Activated naive CD4-positive, alpha-beta T cell treated with anti-CD3 and anti-CD28 coated beads, Interleukin-2, amount 10 ng/mL, durations not matched to agents 7 days and 5 days (primary cell): ENCODE measurements at regions not wholly inside any gene's neighbourhood (a gene's known extent, or its start where the extent isn't known, plus 50 kb on each side); places are given as distances from the start of the nearest gene placed in this dataset.

Experiments
- CTCF ChIA-PET: fragments of 350-600 bp; sonication (Branson Sonifier 250); formaldehyde crosslinking; loops from one replicate; lab custom pipeline; 2021; ENCODE audit warnings: antibody characterized with exemption; lab: Charles Lee
- DNase-seq: peaks from one replicate; pipeline ENCODE4 v3.0.0-alpha.2; 2020
- H3K27ac Mint-ChIP-seq: one replicate; pipeline ENCODE4 v1.8.0; 2021; ENCODE audit warnings: mild to moderate bottlenecking, moderate library complexity, mixed read lengths
- H3K27me3 Mint-ChIP-seq: one replicate; pipeline ENCODE4 v1.8.0; 2021; ENCODE audit warnings: mild to moderate bottlenecking, mixed read lengths
- H3K36me3 Mint-ChIP-seq: one replicate; pipeline ENCODE4 v1.8.0; 2021; ENCODE audit warnings: mixed read lengths
- H3K4me1 Mint-ChIP-seq: one replicate; pipeline ENCODE4 v1.8.0; 2021; ENCODE audit warnings: mixed read lengths
- H3K4me3 Mint-ChIP-seq: one replicate; pipeline ENCODE4 v1.8.0; 2021; ENCODE audit warnings: mild to moderate bottlenecking, moderate library complexity, mixed read lengths
- H3K9me3 Mint-ChIP-seq: one replicate; pipeline ENCODE4 v1.8.0; 2021; ENCODE audit warnings: mixed read lengths

DNA sequence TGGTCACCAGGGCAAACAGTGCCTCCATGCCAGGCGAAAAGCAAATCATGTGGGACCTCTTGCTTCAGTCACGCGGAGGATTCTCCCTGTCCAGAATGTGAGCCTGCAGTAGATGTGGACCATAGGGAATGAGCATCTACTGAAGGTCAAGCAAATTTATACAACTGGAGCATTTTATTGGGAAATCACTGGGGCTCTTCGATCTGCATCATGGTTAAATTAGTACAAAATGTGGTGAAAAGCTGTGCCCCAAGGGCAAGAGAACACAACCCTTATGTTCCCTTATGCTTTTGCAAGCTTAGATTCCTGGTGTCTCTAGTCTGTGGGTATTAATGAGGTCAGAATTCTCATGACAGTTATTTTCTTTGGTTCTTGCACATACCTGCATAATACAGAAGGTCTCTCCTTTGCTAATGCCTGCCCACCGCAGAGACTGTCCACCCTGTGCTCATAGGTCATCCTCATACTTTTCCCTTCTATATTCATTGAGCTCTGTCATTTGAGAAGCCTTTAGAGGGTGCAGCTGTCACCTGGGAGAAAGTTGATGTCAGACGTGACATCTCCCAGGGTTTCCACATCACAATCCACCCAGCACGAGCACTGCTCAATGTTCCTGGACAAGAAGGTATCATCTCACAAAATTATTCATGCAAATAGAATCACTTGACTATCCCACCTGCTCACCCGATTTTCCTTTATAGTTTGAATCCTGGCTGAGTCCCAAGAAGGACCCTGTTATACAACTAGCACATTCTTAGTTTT, 111.7 kb downstream of the NXNL2 start:
- Mint-ChIP-seq H3K27me3 (peaks cover 12% of the 10 kb centered on the region), H3K4me3 (no peak overlapping the region), H3K36me3 (no peaks in the 10 kb centered on the region), H3K4me1 (no peaks in the 10 kb centered on the region), H3K9me3 (no peaks in the 10 kb centered on the region), H3K27ac (no peak overlapping the region)
- DNase-seq: no peak
- CTCF ChIA-PET: no interaction called here

GRCh38 chr9:88651682-88652633, 117.0 kb downstream of the NXNL2 start:
- peaks cover 9% of the 10 kb centered on the region for H3K27me3 Mint-ChIP-seq
- H3K9me3 Mint-ChIP-seq: no peaks in the 10 kb centered on the region
- no peaks in the 10 kb centered on the region for H3K36me3 Mint-ChIP-seq
- DNase-seq: no peak
- CTCF ChIA-PET: no interaction called here
- H3K4me3 Mint-ChIP-seq: no peak overlapping the region
- H3K4me1 Mint-ChIP-seq: no peaks in the 10 kb centered on the region
- no peak overlapping the region for H3K27ac Mint-ChIP-seq

DNA sequence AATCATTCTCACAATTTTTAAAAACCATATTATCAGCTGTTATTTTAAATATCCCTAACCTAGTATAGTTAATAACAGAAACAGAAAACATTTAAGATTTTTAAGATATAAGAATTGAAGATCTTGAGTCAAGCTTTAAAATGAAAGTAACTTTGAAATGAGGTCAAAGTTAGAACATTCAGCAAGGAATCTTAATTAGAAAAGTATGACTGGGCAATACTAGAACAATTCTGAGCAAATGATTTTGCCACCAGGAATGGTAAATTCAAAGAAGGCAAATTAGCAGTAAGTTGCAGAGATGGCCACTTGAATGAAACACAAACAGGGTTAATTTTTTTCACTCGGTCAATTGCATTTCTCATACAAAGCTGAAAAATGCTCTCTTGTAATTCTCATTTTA, 117.9 kb downstream of the NXNL2 start:
- Mint-ChIP-seq H3K27ac (no peak overlapping the region), H3K9me3 (no peaks in the 10 kb centered on the region), H3K27me3 (peaks cover 9% of the 10 kb centered on the region), H3K4me3 (no peak overlapping the region), H3K36me3 (no peaks in the 10 kb centered on the region), H3K4me1 (no peaks in the 10 kb centered on the region)
- CTCF ChIA-PET: no interaction called here
- DNase-seq: no peak

DNA sequence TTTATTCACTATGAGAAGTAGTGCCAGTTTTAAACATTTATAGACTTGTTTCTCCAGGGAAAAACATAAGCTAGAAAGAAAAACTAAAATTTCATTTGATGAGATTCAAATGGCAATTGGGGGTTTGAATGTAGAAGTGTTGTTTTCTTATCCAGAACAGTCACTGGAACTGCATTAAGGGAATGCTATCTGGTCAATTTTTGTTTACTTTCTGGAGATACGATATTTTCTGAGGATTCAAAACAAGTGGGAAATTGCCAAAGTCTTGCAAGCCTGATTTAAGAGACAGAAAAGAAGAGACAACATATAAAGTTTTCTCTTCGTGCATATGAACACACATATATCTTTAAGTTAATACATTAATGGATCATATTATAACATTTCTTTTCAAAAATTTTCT, 118.4 kb downstream of the NXNL2 start:
- Mint-ChIP-seq H3K4me3 (no peak overlapping the region), H3K27ac (no peak overlapping the region), H3K9me3 (no peaks in the 10 kb centered on the region), H3K27me3 (peaks cover 9% of the 10 kb centered on the region), H3K4me1 (no peaks in the 10 kb centered on the region), H3K36me3 (no peaks in the 10 kb centered on the region)
- DNase-seq: no peak
- CTCF ChIA-PET: no interaction called here

DNA sequence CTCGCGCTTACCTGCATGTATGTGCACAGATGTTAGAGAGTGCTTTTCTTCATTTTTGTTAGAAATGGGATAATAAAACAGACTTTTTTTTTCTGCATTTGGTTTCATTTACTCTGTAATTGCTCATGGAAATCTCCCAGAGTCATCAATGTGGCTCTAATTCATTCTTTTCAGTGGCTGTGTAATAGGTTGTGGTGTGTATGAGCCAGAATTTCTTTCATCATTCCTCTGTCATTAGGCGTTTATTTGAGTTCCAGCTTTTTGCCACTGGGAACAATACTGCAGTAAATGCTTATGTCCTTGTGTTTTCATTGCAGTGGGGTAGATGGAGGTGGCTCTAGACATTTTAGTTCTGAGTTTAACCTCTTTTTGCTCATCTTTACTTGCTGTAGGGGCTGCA, 118.9 kb downstream of the NXNL2 start:
- no peak for DNase-seq
- H3K9me3 Mint-ChIP-seq: no peaks in the 10 kb centered on the region
- H3K4me1 Mint-ChIP-seq: no peaks in the 10 kb centered on the region
- H3K27ac Mint-ChIP-seq: no peak overlapping the region
- H3K27me3 Mint-ChIP-seq: peaks cover 9% of the 10 kb centered on the region
- CTCF ChIA-PET: no interaction called here
- no peaks in the 10 kb centered on the region for H3K36me3 Mint-ChIP-seq
- no peak overlapping the region for H3K4me3 Mint-ChIP-seq

DNA sequence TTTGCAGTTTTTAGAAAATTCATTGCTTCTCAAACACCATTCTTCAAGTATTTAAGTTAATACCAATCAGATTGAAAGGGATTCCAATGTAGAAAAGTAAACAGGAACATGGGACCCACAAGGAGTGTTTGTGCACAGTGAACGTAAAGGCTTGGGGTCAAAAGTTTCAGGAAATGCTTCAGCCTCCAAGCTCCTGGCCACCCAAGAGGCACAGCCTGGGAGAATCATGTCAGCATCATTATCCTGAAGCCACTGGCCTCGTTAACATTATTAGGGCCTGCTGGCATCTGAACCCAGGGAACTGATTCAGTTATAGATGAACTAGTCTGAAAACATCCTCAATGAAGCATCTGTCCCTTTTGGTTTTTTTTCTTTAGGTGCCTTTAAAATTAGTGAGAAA, 122.9 kb downstream of the NXNL2 start:
- Mint-ChIP-seq H3K36me3 (no peaks in the 10 kb centered on the region), H3K9me3 (no peaks in the 10 kb centered on the region), H3K27me3 (peaks cover 3% of the 10 kb centered on the region), H3K4me1 (no peaks in the 10 kb centered on the region), H3K27ac (no peak overlapping the region), H3K4me3 (no peak overlapping the region)
- CTCF ChIA-PET: no interaction called here
- DNase-seq: no peak

GRCh38 chr9:88658311-88658822, 123.4 kb downstream of the NXNL2 start:
- no peaks in the 10 kb centered on the region for H3K36me3 Mint-ChIP-seq
- no peak for DNase-seq
- no peaks in the 10 kb centered on the region for H3K4me1 Mint-ChIP-seq
- H3K27me3 Mint-ChIP-seq: peaks cover 3% of the 10 kb centered on the region
- no peaks in the 10 kb centered on the region for H3K9me3 Mint-ChIP-seq
- CTCF ChIA-PET: no interaction called here
- no peak overlapping the region for H3K4me3 Mint-ChIP-seq
- H3K27ac Mint-ChIP-seq: no peak overlapping the region

- Mint-ChIP-seq H3K9me3 (no peaks in the 10 kb centered on the region), H3K4me3 (no peak overlapping the region), H3K27ac (no peak overlapping the region), H3K27me3 (peaks cover 3% of the 10 kb centered on the region), H3K4me1 (no peaks in the 10 kb centered on the region), H3K36me3 (no peaks in the 10 kb centered on the region)
- CTCF ChIA-PET: interaction anchor here (0.6 kb wide), 1 partner anchor 75 kb away, joined by 3 read pairs; no protein-coding TSS in a partner anchor
- no peak for DNase-seq
Observed at GRCh38 chr9:88659126-88659525, 124.1 kb downstream of the NXNL2 start.

GRCh38 chr9:88660611-88661010, 125.6 kb downstream of the NXNL2 start:
- peak; percentile 25 for DNase-seq
- Mint-ChIP-seq H3K4me3 (no peak overlapping the region), H3K4me1 (no peaks in the 10 kb centered on the region), H3K27me3 (peaks cover 3% of the 10 kb centered on the region), H3K27ac (no peak overlapping the region), H3K9me3 (no peaks in the 10 kb centered on the region), H3K36me3 (no peaks in the 10 kb centered on the region)
- CTCF ChIA-PET: interaction anchor here (0.7 to 1.3 kb wide), 2 partner anchors 340 to 578 kb away, joined by 3 to 7 read pairs; no protein-coding TSS in a partner anchor

GRCh38 chr9:88661759-88662158, 126.8 kb downstream of the NXNL2 start:
- H3K27ac Mint-ChIP-seq: no peak overlapping the region
- CTCF ChIA-PET: interaction anchor here (0.6 kb wide), 1 partner anchor 196 kb away, joined by 3 read pairs; no protein-coding TSS in a partner anchor
- no peaks in the 10 kb centered on the region for H3K36me3 Mint-ChIP-seq
- DNase-seq: no peak
- H3K4me3 Mint-ChIP-seq: no peak overlapping the region
- H3K4me1 Mint-ChIP-seq: no peaks in the 10 kb centered on the region
- H3K27me3 Mint-ChIP-seq: peaks cover 3% of the 10 kb centered on the region
- no peaks in the 10 kb centered on the region for H3K9me3 Mint-ChIP-seq

DNA sequence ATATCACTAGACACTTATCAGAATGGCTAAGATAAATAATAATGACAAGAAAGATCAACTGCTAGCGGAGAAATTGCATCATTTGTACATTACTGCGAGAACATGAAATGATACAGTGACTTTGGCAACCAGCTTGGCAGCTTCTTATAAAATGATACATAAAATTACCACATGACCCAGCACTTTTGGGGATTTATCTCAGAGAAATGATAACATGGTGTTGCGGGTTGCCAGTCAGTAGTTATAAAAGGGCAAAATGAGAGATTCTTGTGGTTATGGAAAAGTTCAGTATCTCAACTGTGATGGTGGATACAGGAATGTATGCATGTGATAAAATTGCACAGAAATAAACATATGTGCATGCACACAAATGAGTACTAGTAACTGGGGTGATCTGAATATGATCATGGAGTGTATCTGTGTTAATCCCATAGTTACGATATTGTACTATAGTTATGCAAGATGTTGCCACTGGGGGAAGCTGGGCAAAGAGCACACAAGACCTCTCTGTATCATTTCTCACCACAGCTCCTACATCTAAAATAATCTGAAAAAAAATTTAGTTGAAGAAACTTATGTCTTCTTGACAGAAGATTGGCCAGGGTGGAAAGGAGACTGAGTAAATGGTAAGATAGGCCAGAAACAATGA, 128.9 kb downstream of the NXNL2 start:
- H3K27ac Mint-ChIP-seq: no peak overlapping the region
- H3K27me3 Mint-ChIP-seq: peaks cover 3% of the 10 kb centered on the region
- H3K4me1 Mint-ChIP-seq: no peaks in the 10 kb centered on the region
- no peak overlapping the region for H3K4me3 Mint-ChIP-seq
- H3K9me3 Mint-ChIP-seq: no peaks in the 10 kb centered on the region
- CTCF ChIA-PET: no interaction called here
- no peak for DNase-seq
- H3K36me3 Mint-ChIP-seq: no peaks in the 10 kb centered on the region

- no peak overlapping the region for H3K27ac Mint-ChIP-seq
- CTCF ChIA-PET: interaction anchor here (0.5 to 0.6 kb wide), 2 partner anchors 83 to 602 kb away, joined by 3 read pairs; no protein-coding TSS in a partner anchor
- H3K4me3 Mint-ChIP-seq: no peak overlapping the region
Observed at GRCh38 chr9:88664773-88665172, 129.8 kb downstream of the NXNL2 start.

GRCh38 chr9:88672874-88673689, 138.1 kb downstream of the NXNL2 start:
- CTCF ChIA-PET: no interaction called here
- Mint-ChIP-seq H3K27ac (no peak overlapping the region), H3K9me3 (no peaks in the 10 kb centered on the region), H3K4me1 (no peaks in the 10 kb centered on the region), H3K36me3 (no peaks in the 10 kb centered on the region), H3K4me3 (no peak overlapping the region), H3K27me3 (no peaks in the 10 kb centered on the region)
- DNase-seq: no peak

More at GRCh38 chr9:88664773-88665172, 129.8 kb downstream of the NXNL2 start:
- Mint-ChIP-seq H3K36me3 (no peaks in the 10 kb centered on the region), H3K4me1 (no peaks in the 10 kb centered on the region), H3K9me3 (no peaks in the 10 kb centered on the region), H3K27me3 (peaks cover 3% of the 10 kb centered on the region)
- no peak for DNase-seq
